H1 (cell line): ENCODE measurements at regions not wholly inside any gene's neighbourhood (a gene's known extent, or its start where the extent isn't known, plus 50 kb on each side); places are given as distances from the start of the nearest gene placed in this dataset.

Experiments
- CHD1 ChIP-seq: IDR thresholded peaks from 2 replicates; pipeline ENCODE4 v1.6.1; 2012; ENCODE audit warnings: low read depth, low read length, improper control_type of control experiment
- EZH2 ChIP-seq: fragments of 200-600 bp; sonication (generic); IDR thresholded peaks from 2 replicates; pipeline ENCODE4 v1.7.1; 2012; ENCODE audit warnings: low read depth, mild to moderate bottlenecking, moderate library complexity, low read length, inconsistent platforms; ENCODE audit not compliant: severe bottlenecking

GRCh38 chr5:121725450-121725849 is 126.2 kb upstream of the FTMT start (continued):
- no peak for TF ChIP-seq CHD1
- TF ChIP-seq EZH2, result no peak
